ENCODE measurements at regions not wholly inside any gene's neighbourhood (a gene's known extent, or its start where the extent isn't known, plus 50 kb on each side); places are given as distances from the start of the nearest gene placed in this dataset.

GRCh38 chr7:142553216-142553615 lies 196.1 kb upstream of the PRSS1 start:
- TF ChIP-seq CTCF (conservative IDR thresholded peaks at IDR 0.05 in 1 of 2, IDR thresholded peaks at IDR 0.05 in 1 of 2; ENCODE audit: low read depth in 1 of 2, low read length in 2 of 2) = no peak
- TF ChIP-seq EZH2 (IDR thresholded peaks at IDR 0.05; ENCODE audit: low read length, missing control alignments) = no peak
